IMR-90 (cell line): ENCODE measurements at regions not wholly inside any gene's neighbourhood (a gene's known extent, or its start where the extent isn't known, plus 50 kb on each side); places are given as distances from the start of the nearest gene placed in this dataset.
A peak's percentile ranks its signal among the peaks of the same experiment; 100 is the strongest.

Source experiments
- ATAC-seq: fragments of 200-7000 bp; cut with Tn5 transposase; 2 replicates; pipeline ENCODE4 v1.9.1; 2020; ENCODE audit warnings: low read depth, mild to moderate bottlenecking, moderate library complexity
- BruUV-seq: library from RNA; stranded (reverse); fragments of 400-500 nt; replicated peaks from 2 replicates; lab custom pipeline; 2021; lab: Mats Ljungman, UMichigan
- CTCF ChIA-PET: fragments of 300-600 bp; formaldehyde crosslinking; extraction: SDS; loops from one replicate; lab custom pipeline; 2021; ENCODE audit warnings: antibody characterized with exemption; lab: Yijun Ruan, JAX
- POLR2A ChIA-PET: fragments of 300-600 bp; sonication (Branson Sonifier 250); formaldehyde crosslinking; loops from one replicate; lab custom pipeline; 2022; ENCODE audit warnings: antibody characterized with exemption; ENCODE audit not compliant: unreplicated experiment; lab: Charles Lee
- DNase-seq: peaks from one replicate; pipeline ENCODE4 v3.0.0; 2013
- H2AFZ ChIP-seq: replicated peaks from 2 replicates; pipeline ENCODE3; 2013; ENCODE audit warnings: low read length, mild to moderate bottlenecking; ENCODE audit not compliant: poor library complexity
- H2AK5ac ChIP-seq: 2 replicates; pipeline ENCODE4 v1.6.1; 2013; ENCODE audit warnings: low read depth, low read length, inconsistent platforms
- H2AK9ac ChIP-seq: replicated peaks from 2 replicates; pipeline ENCODE3; 2013; ENCODE audit warnings: mild to moderate bottlenecking, low read depth, low read length, moderate library complexity; ENCODE audit not compliant: poor library complexity
- H2BK120ac ChIP-seq: 2 replicates; pipeline ENCODE4 v1.6.1; 2013; ENCODE audit warnings: low read depth, low read length, inconsistent platforms
- H2BK15ac ChIP-seq: 3 replicates; pipeline ENCODE4 v1.6.1; 2013; ENCODE audit warnings: low read depth, low read length, inconsistent platforms
- H2BK20ac ChIP-seq: 2 replicates; pipeline ENCODE4 v1.6.1; 2013; ENCODE audit warnings: low read depth, mild to moderate bottlenecking, inconsistent platforms, low read length, moderate library complexity
- H2BK5ac ChIP-seq: 2 replicates; pipeline ENCODE4 v1.6.1; 2013; ENCODE audit warnings: mild to moderate bottlenecking, low read depth, low read length, inconsistent platforms; ENCODE audit not compliant: poor library complexity, severe bottlenecking
- H3K14ac ChIP-seq: replicated peaks from 2 replicates; pipeline ENCODE4 v1.6.1; 2013; ENCODE audit warnings: low read depth, low read length, inconsistent platforms
- H3K18ac ChIP-seq: 2 replicates; pipeline ENCODE4 v1.6.1; 2013; ENCODE audit warnings: low read depth, low read length, control low read depth
- H3K23ac ChIP-seq: 2 replicates; pipeline ENCODE4 v1.6.1; 2013; ENCODE audit warnings: low read depth, low read length, inconsistent platforms
- H3K27ac ChIP-seq: 2 replicates; pipeline ENCODE4 v1.5.1; 2013; ENCODE audit warnings: mild to moderate bottlenecking, control low read depth, low read length; ENCODE audit not compliant: insufficient read depth
- H3K27me3 ChIP-seq: 2 replicates; pipeline ENCODE4 v1.6.1; 2013; ENCODE audit warnings: low read length; ENCODE audit not compliant: control insufficient read depth, insufficient read depth
- H3K36me3 ChIP-seq: 2 replicates; pipeline ENCODE4 v1.6.1; 2013; ENCODE audit warnings: low read length, mixed read lengths; ENCODE audit not compliant: control insufficient read depth, insufficient read depth
- H3K4ac ChIP-seq: 2 replicates; pipeline ENCODE4 v1.6.1; 2013; ENCODE audit warnings: low read depth, low read length, inconsistent platforms
- H3K4me1 ChIP-seq: 2 replicates; pipeline ENCODE4 v1.6.1; 2013; ENCODE audit warnings: low read length, mixed read lengths; ENCODE audit not compliant: control insufficient read depth, insufficient read depth
- H3K4me2 ChIP-seq: 2 replicates; pipeline ENCODE4 v1.6.1; 2013; ENCODE audit warnings: low read depth, mild to moderate bottlenecking, control low read depth, low read length, moderate library complexity
- H3K4me3 ChIP-seq: 2 replicates; pipeline ENCODE4 v1.5.1; 2013; ENCODE audit warnings: low read depth, mild to moderate bottlenecking, control low read depth, low read length, moderate library complexity; ENCODE audit not compliant: insufficient read depth
- H3K56ac ChIP-seq: 2 replicates; pipeline ENCODE4 v1.6.1; 2013; ENCODE audit warnings: low read length, inconsistent platforms; ENCODE audit not compliant: insufficient read depth; ENCODE audit errors: extremely low read depth
- H3K79me1 ChIP-seq, 2 experiments: 2 replicates each; pipeline ENCODE4 v1.6.1; 2013; ENCODE audit warnings: low read length in 2 of 2, inconsistent platforms in 1 of 2, low read depth in 1 of 2
- H3K9ac ChIP-seq: 2 replicates; pipeline ENCODE4 v1.6.1; 2013; ENCODE audit warnings: low read depth, low read length, control low read depth
- H3K9me1 ChIP-seq: 2 replicates; pipeline ENCODE4 v1.6.1; 2013; ENCODE audit warnings: low read length, inconsistent platforms; ENCODE audit not compliant: insufficient read depth
- H3K9me3 ChIP-seq: 2 replicates; pipeline ENCODE4 v1.6.1; 2013; ENCODE audit warnings: low read length; ENCODE audit not compliant: control insufficient read depth, insufficient read depth
- H4K20me1 ChIP-seq: 2 replicates; pipeline ENCODE4 v1.6.1; 2013; ENCODE audit warnings: low read length, inconsistent platforms; ENCODE audit not compliant: insufficient read depth
- H4K5ac ChIP-seq: 2 replicates; pipeline ENCODE4 v1.6.1; 2013; ENCODE audit warnings: mild to moderate bottlenecking, low read depth, low read length, control low read depth
- H4K8ac ChIP-seq, 2 experiments: 2 replicates each; pipeline ENCODE4 v1.6.1; 2013; ENCODE audit warnings: low read depth in 2 of 2, low read length in 2 of 2, control low read depth in 1 of 2, inconsistent platforms in 1 of 2
- H4K91ac ChIP-seq: 2 replicates; pipeline ENCODE4 v1.6.1; 2013; ENCODE audit warnings: low read depth, low read length, inconsistent platforms; ENCODE audit not compliant: insufficient read depth
- BHLHE40 ChIP-seq: fragments of 150-350 bp; IDR thresholded peaks from 2 replicates; pipeline ENCODE4 v1.6.1; 2016; ENCODE audit warnings: mild to moderate bottlenecking, low read depth, low read length
- CEBPB ChIP-seq: IDR thresholded peaks from 2 replicates; pipeline ENCODE4 v1.6.1; 2012; ENCODE audit warnings: low read depth, low read length, improper control_type of control experiment
- CHD1 ChIP-seq: IDR thresholded peaks from 2 replicates; pipeline ENCODE4 v1.6.1; 2012; ENCODE audit warnings: low read depth, low read length, improper control_type of control experiment
- FOS ChIP-seq: fragments of 150-350 bp; IDR thresholded peaks from 2 replicates; pipeline ENCODE4 v1.6.1; 2016; ENCODE audit warnings: low read depth, low read length
- MAFK ChIP-seq: IDR thresholded peaks from 2 replicates; pipeline ENCODE4 v1.6.1; 2012; ENCODE audit warnings: low read depth, low read length, improper control_type of control experiment
- MAZ ChIP-seq: IDR thresholded peaks from 2 replicates; pipeline ENCODE4 v1.6.1; 2012; ENCODE audit warnings: low read depth, mild to moderate bottlenecking, low read length, improper control_type of control experiment, moderate library complexity, borderline replicate concordance
- MXI1 ChIP-seq: IDR thresholded peaks from 2 replicates; pipeline ENCODE4 v1.6.1; 2012; ENCODE audit warnings: low read depth, mild to moderate bottlenecking, low read length, moderate library complexity, borderline replicate concordance
- NFE2L2 ChIP-seq: fragments of 150-350 bp; IDR thresholded peaks from 2 replicates; pipeline ENCODE4 v1.6.1; 2016; ENCODE audit warnings: low read depth, mild to moderate bottlenecking, low read length
- POLR2A ChIP-seq: IDR thresholded peaks from 2 replicates; pipeline ENCODE4 v1.6.1; 2012; ENCODE audit warnings: mild to moderate bottlenecking, low read depth, low read length
- RAD21 ChIP-seq: IDR thresholded peaks from 2 replicates; pipeline ENCODE4 v1.6.1; 2012; ENCODE audit warnings: low read length, improper control_type of control experiment
- RCOR1 ChIP-seq: IDR thresholded peaks from 2 replicates; pipeline ENCODE4 v1.6.1; 2012; ENCODE audit warnings: mild to moderate bottlenecking, low read length, improper control_type of control experiment; ENCODE audit not compliant: insufficient replicate concordance
- RFX5 ChIP-seq: IDR thresholded peaks from 2 replicates; pipeline ENCODE4 v1.8.0; 2012; ENCODE audit warnings: low read depth, mild to moderate bottlenecking, low read length, moderate library complexity
- SMC3 ChIP-seq: fragments of 150-350 bp; IDR thresholded peaks from 2 replicates; pipeline ENCODE4 v1.6.1; 2016; ENCODE audit warnings: low read depth, mild to moderate bottlenecking, antibody characterized with exemption, low read length, moderate library complexity
- WGBS, 2 experiments: methylation state at CpG; one replicate each; pipeline versions ENCODE4 v1.1.5 to v1.1.7; 2013; ENCODE audit warnings: missing lambda C conversion rate in 2 of 2; ENCODE audit not compliant: insufficient read length in 1 of 2; ENCODE audit errors: extremely low coverage in 2 of 2; 5-methylcytosine and 5-hydroxymethylcytosine counted together
- dilution Hi-C: fragments of 300-500 bp; cut with HindIII; formaldehyde crosslinking; loops from one replicate; pipeline ENCODE4 v1.14.3; 2018; ENCODE audit warnings: low sequenced_read_pairs; ENCODE audit not compliant: unreplicated experiment
- in situ Hi-C: fragments of 300-500 bp; cut with MboI; formaldehyde crosslinking; loops from 3 replicates; pipeline ENCODE4 v1.14.3; 2019; ENCODE audit warnings: low sequenced_read_pairs, inconsistent platforms, mixed read lengths
- intact Hi-C: fragments of 100-400 bp; cut with micrococcal nuclease; formaldehyde crosslinking; loops from 2 replicates; pipeline ENCODE4 v1.10.0; 2022
- TF ChIP-seq, protein P1 (sequence below): fragments of 150-350 bp; IDR thresholded peaks from 2 replicates; pipeline ENCODE4 v1.6.1; 2016; ENCODE audit warnings: low read depth, mild to moderate bottlenecking, low read length, moderate library complexity, borderline replicate concordance
- TF ChIP-seq, protein P2 (sequence below): fragments of 150-350 bp; IDR thresholded peaks from 2 replicates; pipeline ENCODE4 v1.6.1; 2017; ENCODE audit warnings: mild to moderate bottlenecking, antibody characterized with exemption, low read length, low read depth
- TF ChIP-seq, protein P3 (sequence below): conservative IDR thresholded peaks from 2 replicates; pipeline ENCODE4 v1.5.1; 2012; ENCODE audit warnings: mild to moderate bottlenecking, low read depth, low read length, improper control_type of control experiment

DNA sequence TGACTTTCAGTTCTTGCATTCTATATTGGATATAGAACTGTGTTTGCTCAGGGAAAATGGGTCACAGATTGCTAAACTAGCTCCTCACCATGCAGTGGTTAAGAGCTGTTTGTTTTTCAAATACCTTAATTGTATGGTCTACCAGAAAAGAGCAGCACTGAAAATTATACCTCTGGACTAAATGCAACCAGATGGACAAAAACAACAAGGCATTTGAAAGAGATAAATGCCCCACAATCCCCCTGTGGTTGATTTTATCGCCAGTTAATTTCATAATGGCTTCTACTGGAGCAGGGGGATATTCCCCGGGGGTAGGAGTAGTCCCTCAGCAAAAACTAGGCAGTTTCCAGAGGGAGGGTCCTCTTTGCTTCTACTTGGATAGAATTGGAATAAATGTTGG is 267.9 kb upstream of the TNP1 start:
- no TSS peak for BruUV-seq
- no peak overlapping the region for H2BK15ac ChIP-seq
- CTCF ChIA-PET: no interaction called here

More for the DNA sequence above, 267.9 kb upstream of the TNP1 start:
- Histone ChIP-seq H3K79me1 (no peaks in the 10 kb centered on the region), H3K18ac (peak overlapping the region; percentile 79), H3K56ac (no peak overlapping the region), H4K5ac (peak overlapping the region; percentile 22; the same call in 1 of the 2 replicates), H3K9me1 (no peaks in the 10 kb centered on the region; the same call in 1 of the 2 replicates), H3K9me3 (no peaks in the 10 kb centered on the region), H2AK9ac (no peak overlapping the region), H2BK120ac (no peak overlapping the region), H2BK5ac (peak overlapping the region; percentile 8), H3K27ac (no peak overlapping the region; the same call in 1 of the 2 replicates), H4K20me1 (no peaks in the 10 kb centered on the region), H3K4ac (no peak overlapping the region), H3K27me3 (no peaks in the 10 kb centered on the region; the same call in 1 of the 2 replicates), H4K8ac (no peak overlapping the region), H3K14ac (no peak overlapping the region), H4K91ac (no peak overlapping the region), H3K36me3 (no peaks in the 10 kb centered on the region), H3K4me3 (no peak overlapping the region), H3K9ac (no peak overlapping the region), H3K4me1 (peaks cover 7% of the 10 kb centered on the region; the same call in 1 of the 2 replicates), H3K4me2 (no peak overlapping the region), H3K23ac (no peak overlapping the region; the same call in 1 of the 2 replicates), H2AK5ac (no peak overlapping the region), H2BK20ac (no peak overlapping the region; the same call in 1 of the 2 replicates), H2AFZ (no peak overlapping the region)
- ATAC-seq (peak; percentile 83), DNase-seq (peak; percentile 47)
- dilution Hi-C loops: no loop called here
- WGBS, 2 experiments: 90% methylated on average over 2 of the region's 2 CpGs; no CpG with 5 or more reads in 1 of the 2 experiments
- intact Hi-C loops: no loop called here
- in situ Hi-C loops: no loop called here
- no peak for TF ChIP-seq RAD21
- no peak for TF ChIP-seq NFE2L2
- TF ChIP-seq MAFK: no peak
- TF ChIP-seq, protein P1, sequence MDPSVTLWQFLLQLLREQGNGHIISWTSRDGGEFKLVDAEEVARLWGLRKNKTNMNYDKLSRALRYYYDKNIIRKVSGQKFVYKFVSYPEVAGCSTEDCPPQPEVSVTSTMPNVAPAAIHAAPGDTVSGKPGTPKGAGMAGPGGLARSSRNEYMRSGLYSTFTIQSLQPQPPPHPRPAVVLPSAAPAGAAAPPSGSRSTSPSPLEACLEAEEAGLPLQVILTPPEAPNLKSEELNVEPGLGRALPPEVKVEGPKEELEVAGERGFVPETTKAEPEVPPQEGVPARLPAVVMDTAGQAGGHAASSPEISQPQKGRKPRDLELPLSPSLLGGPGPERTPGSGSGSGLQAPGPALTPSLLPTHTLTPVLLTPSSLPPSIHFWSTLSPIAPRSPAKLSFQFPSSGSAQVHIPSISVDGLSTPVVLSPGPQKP: no peak
- no peak for TF ChIP-seq POLR2A
- TF ChIP-seq MXI1: no peak
- TF ChIP-seq FOS: no peak
- TF ChIP-seq, protein P2, sequence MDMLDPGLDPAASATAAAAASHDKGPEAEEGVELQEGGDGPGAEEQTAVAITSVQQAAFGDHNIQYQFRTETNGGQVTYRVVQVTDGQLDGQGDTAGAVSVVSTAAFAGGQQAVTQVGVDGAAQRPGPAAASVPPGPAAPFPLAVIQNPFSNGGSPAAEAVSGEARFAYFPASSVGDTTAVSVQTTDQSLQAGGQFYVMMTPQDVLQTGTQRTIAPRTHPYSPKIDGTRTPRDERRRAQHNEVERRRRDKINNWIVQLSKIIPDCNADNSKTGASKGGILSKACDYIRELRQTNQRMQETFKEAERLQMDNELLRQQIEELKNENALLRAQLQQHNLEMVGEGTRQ: no peak
- TF ChIP-seq RCOR1: no peak
- TF ChIP-seq RFX5: no peak
- no peak for TF ChIP-seq BHLHE40
- TF ChIP-seq CHD1: no peak
- no peak for TF ChIP-seq MAZ
- TF ChIP-seq, protein P3, sequence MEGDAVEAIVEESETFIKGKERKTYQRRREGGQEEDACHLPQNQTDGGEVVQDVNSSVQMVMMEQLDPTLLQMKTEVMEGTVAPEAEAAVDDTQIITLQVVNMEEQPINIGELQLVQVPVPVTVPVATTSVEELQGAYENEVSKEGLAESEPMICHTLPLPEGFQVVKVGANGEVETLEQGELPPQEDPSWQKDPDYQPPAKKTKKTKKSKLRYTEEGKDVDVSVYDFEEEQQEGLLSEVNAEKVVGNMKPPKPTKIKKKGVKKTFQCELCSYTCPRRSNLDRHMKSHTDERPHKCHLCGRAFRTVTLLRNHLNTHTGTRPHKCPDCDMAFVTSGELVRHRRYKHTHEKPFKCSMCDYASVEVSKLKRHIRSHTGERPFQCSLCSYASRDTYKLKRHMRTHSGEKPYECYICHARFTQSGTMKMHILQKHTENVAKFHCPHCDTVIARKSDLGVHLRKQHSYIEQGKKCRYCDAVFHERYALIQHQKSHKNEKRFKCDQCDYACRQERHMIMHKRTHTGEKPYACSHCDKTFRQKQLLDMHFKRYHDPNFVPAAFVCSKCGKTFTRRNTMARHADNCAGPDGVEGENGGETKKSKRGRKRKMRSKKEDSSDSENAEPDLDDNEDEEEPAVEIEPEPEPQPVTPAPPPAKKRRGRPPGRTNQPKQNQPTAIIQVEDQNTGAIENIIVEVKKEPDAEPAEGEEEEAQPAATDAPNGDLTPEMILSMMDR: no peak
- no peak for TF ChIP-seq CEBPB
- TF ChIP-seq SMC3: no peak
- POLR2A ChIA-PET: no interaction called here
